Uterus (tissue), 2 donors: ENCODE measurements at regions not wholly inside any gene's neighbourhood (a gene's known extent, or its start where the extent isn't known, plus 50 kb on each side); places are given as distances from the start of the nearest gene placed in this dataset.

Experiments used
- POLR2A ChIP-seq, 2 donors: fragments of 450-650 bp; IDR thresholded peaks; one replicate each; pipeline ENCODE4 v1.6.1; 2016; ENCODE audit warnings: antibody characterized with exemption in 2 of 2, mild to moderate bottlenecking in 1 of 2, moderate library complexity in 1 of 2
- TF ChIP-seq, protein P1 (sequence below), 4 experiments: fragments of 200-600 bp in 2 of 4; fragments of 450-650 bp in 2 of 4; sonication (generic) in 2 of 4; IDR thresholded peaks; one replicate each; pipeline ENCODE4 v1.5.1; 2016 to 2019; ENCODE audit warnings: antibody characterized with exemption in 4 of 4, mild to moderate bottlenecking in 2 of 4, moderate library complexity in 1 of 4

DNA sequence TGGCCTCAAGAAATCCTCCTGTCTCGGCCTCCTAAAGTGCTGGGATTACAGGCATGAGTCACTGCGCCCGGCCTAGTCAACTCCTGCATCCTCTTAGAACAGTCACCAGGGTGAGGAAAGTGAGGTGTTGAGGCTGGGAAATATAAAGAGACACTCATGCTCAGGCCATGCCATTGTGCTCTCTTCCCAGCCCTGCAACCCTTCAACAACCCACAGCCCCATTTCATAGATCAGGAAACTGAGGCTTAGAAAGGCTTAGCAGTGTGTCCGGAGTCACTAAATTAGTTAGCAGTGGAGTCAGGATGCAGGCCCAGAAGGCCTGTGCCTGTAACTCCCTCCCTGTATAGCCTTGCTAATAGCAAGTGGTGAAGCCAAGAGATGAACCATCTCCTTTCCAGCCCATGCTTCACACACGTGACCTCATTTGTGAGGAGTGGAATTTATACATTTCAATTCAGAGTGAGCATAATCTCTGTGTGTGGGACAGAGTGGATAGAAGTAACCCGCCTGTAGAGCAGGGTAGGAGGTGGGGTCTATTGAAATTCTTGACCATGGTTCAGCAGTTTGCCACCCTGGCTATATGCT is 51.7 kb upstream of the USP3 start:
- TF ChIP-seq, protein P1, sequence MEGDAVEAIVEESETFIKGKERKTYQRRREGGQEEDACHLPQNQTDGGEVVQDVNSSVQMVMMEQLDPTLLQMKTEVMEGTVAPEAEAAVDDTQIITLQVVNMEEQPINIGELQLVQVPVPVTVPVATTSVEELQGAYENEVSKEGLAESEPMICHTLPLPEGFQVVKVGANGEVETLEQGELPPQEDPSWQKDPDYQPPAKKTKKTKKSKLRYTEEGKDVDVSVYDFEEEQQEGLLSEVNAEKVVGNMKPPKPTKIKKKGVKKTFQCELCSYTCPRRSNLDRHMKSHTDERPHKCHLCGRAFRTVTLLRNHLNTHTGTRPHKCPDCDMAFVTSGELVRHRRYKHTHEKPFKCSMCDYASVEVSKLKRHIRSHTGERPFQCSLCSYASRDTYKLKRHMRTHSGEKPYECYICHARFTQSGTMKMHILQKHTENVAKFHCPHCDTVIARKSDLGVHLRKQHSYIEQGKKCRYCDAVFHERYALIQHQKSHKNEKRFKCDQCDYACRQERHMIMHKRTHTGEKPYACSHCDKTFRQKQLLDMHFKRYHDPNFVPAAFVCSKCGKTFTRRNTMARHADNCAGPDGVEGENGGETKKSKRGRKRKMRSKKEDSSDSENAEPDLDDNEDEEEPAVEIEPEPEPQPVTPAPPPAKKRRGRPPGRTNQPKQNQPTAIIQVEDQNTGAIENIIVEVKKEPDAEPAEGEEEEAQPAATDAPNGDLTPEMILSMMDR (IDR thresholded peaks at IDR 0.05): no peak
- no peak for TF ChIP-seq POLR2A (IDR thresholded peaks at IDR 0.05)
